BJ (cell line): ENCODE measurements at regions not wholly inside any gene's neighbourhood (a gene's known extent, or its start where the extent isn't known, plus 50 kb on each side); places are given as distances from the start of the nearest gene placed in this dataset.

Source experiments
- CTCF ChIA-PET: fragments of 350-600 bp; formaldehyde crosslinking; extraction: SDS; loops from one replicate; lab custom pipeline; 2021; ENCODE audit warnings: antibody characterized with exemption, inconsistent platforms; lab: Yijun Ruan, JAX
- POLR2A ChIA-PET: fragments of 300-600 bp; sonication (Branson Sonifier 250); formaldehyde crosslinking; extraction: SDS; loops from one replicate; lab custom pipeline; 2021; ENCODE audit warnings: antibody characterized with exemption; lab: Charles Lee
- DNase-seq: peaks from one replicate; pipeline ENCODE4 v3.0.0-alpha.2; 2011; ENCODE audit warnings: low read depth
- H3K27me3 ChIP-seq: 2 replicates; pipeline ENCODE4 v1.6.0; 2011; ENCODE audit warnings: low read length; ENCODE audit not compliant: control insufficient read depth, insufficient read depth
- H3K36me3 ChIP-seq: 2 replicates; pipeline ENCODE4 v1.5.1; 2011; ENCODE audit warnings: low read length; ENCODE audit not compliant: control insufficient read depth, insufficient read depth
- H3K4me3 ChIP-seq: 2 replicates; pipeline ENCODE4 v1.5.1; 2011; ENCODE audit warnings: low read depth, mild to moderate bottlenecking, control low read depth, low read length
- CTCF ChIP-seq: IDR thresholded peaks from 2 replicates; pipeline ENCODE4 v1.5.1; 2011; ENCODE audit warnings: low read depth, mild to moderate bottlenecking, control low read depth, inconsistent platforms, low read length, moderate library complexity; ENCODE audit not compliant: insufficient read depth

GRCh38 chr17:71437166-71437565 lies 683.7 kb upstream of the SOX9 start:
- Histone ChIP-seq H3K36me3 (no peaks in the 10 kb centered on the region), H3K27me3 (no peaks in the 10 kb centered on the region), H3K4me3 (no peak overlapping the region)
- no peak for DNase-seq
- no peak for TF ChIP-seq CTCF
- ChIA-PET POLR2A (no interaction called here), CTCF (interaction anchor here (1.8 kb wide), 1 partner anchor 16 kb away, joined by 4 read pairs; no protein-coding TSS in a partner anchor)

GRCh38 chr17:71438631-71439146 lies 682.1 kb upstream of the SOX9 start:
- ChIA-PET POLR2A (no interaction called here), CTCF (interaction anchor here (1.2 kb wide), 1 partner anchor 25 kb away, joined by 3 read pairs; no protein-coding TSS in a partner anchor)
- peak; percentile 89 for DNase-seq
- no peaks in the 10 kb centered on the region for H3K36me3 ChIP-seq
- H3K4me3 ChIP-seq, result no peak overlapping the region
- no peak for TF ChIP-seq CTCF
- H3K27me3 ChIP-seq, result no peaks in the 10 kb centered on the region

GRCh38 chr17:71440513-71440912 lies 680.3 kb upstream of the SOX9 start:
- POLR2A ChIA-PET, result no interaction called here
- no peaks in the 10 kb centered on the region for H3K36me3 ChIP-seq
- H3K4me3 ChIP-seq, result no peak overlapping the region
- no peaks in the 10 kb centered on the region for H3K27me3 ChIP-seq
- TF ChIP-seq CTCF, result no peak
- DNase-seq, result no peak
- CTCF ChIA-PET, result interaction anchor here (1.5 kb wide), 1 partner anchor 20 kb away, joined by 5 read pairs; no protein-coding TSS in a partner anchor

GRCh38 chr17:71441098-71441497 lies 679.7 kb upstream of the SOX9 start:
- TF ChIP-seq CTCF, result no peak
- Histone ChIP-seq H3K27me3 (no peaks in the 10 kb centered on the region), H3K36me3 (no peaks in the 10 kb centered on the region), H3K4me3 (no peak overlapping the region)
- ChIA-PET CTCF (interaction anchor here (1.5 kb wide), 1 partner anchor 20 kb away, joined by 5 read pairs; no protein-coding TSS in a partner anchor), POLR2A (no interaction called here)
- DNase-seq, result peak; percentile 80

- H3K27me3 ChIP-seq, result no peaks in the 10 kb centered on the region
- CTCF ChIA-PET, result no interaction called here
- POLR2A ChIA-PET, result no interaction called here
- H3K4me3 ChIP-seq, result no peak overlapping the region
- no peaks in the 10 kb centered on the region for H3K36me3 ChIP-seq
- no peak for DNase-seq
- TF ChIP-seq CTCF, result no peak
These were observed 676.7 kb upstream of the SOX9 start for GRCh38 chr17:71444078-71444477.
